OCI-LY1 (cell line): ENCODE measurements at regions not wholly inside any gene's neighbourhood (a gene's known extent, or its start where the extent isn't known, plus 50 kb on each side); places are given as distances from the start of the nearest gene placed in this dataset.

Experiments
- CTCF ChIP-seq: fragments of 200-600 bp; sonication (generic), shearing (Covaris generic); IDR thresholded peaks from 2 replicates; pipeline ENCODE4 v1.5.1; 2017; ENCODE audit warnings: mild to moderate bottlenecking, antibody characterized with exemption, low read length, moderate library complexity, mixed read lengths
- EZH2 ChIP-seq: fragments of 200-600 bp; sonication (generic), shearing (Covaris generic); IDR thresholded peaks from 2 replicates; pipeline ENCODE4 v1.8.0; 2017; ENCODE audit warnings: borderline replicate concordance, mixed run types, mild to moderate bottlenecking, antibody characterized with exemption, low read length, moderate library complexity, mixed read lengths

- TF ChIP-seq CTCF (no peak), EZH2 (no peak)
These were observed 419.0 kb downstream of the FBXO15 start for GRCh38 chr18:73728657-73729056.
